ENCODE measurements at regions not wholly inside any gene's neighbourhood (a gene's known extent, or its start where the extent isn't known, plus 50 kb on each side); places are given as distances from the start of the nearest gene placed in this dataset.

- DNase-seq (ENCODE audit: low read depth), result no peak
- no peak overlapping the region for H3K4me3 ChIP-seq (ENCODE audit: low read length)
- no peak for TF ChIP-seq CTCF (IDR thresholded peaks at IDR 0.05; ENCODE audit: insufficient read depth, low read depth, low read length, missing control alignments)
Measured at GRCh38 chr13:63586467-63586866, 2170.8 kb upstream of the PCDH20 start.

GRCh38 chr13:63578796-63579195 is 2163.1 kb upstream of the PCDH20 start:
- DNase-seq (ENCODE audit: low read depth), result no peak
- H3K4me3 ChIP-seq (ENCODE audit: low read length), result no peak overlapping the region
- TF ChIP-seq CTCF (IDR thresholded peaks at IDR 0.05; ENCODE audit: insufficient read depth, low read depth, low read length, missing control alignments), result no peak

- no peak for DNase-seq (ENCODE audit: low read depth)
- TF ChIP-seq CTCF (IDR thresholded peaks at IDR 0.05; ENCODE audit: insufficient read depth, low read depth, low read length, missing control alignments), result no peak
- H3K4me3 ChIP-seq (ENCODE audit: low read length), result no peak overlapping the region
Measured at GRCh38 chr13:63567031-63567430, 2151.4 kb upstream of the PCDH20 start.

- no peak for TF ChIP-seq CTCF (IDR thresholded peaks at IDR 0.05; ENCODE audit: insufficient read depth, low read depth, low read length, missing control alignments)
- no peak for DNase-seq (ENCODE audit: low read depth)
- H3K4me3 ChIP-seq (ENCODE audit: low read length), result no peak overlapping the region
Measured at GRCh38 chr13:63554157-63554556, 2138.5 kb upstream of the PCDH20 start.

- H3K4me3 ChIP-seq (ENCODE audit: low read length), result no peak overlapping the region
- DNase-seq (ENCODE audit: low read depth), result peak; percentile 15
- TF ChIP-seq CTCF (IDR thresholded peaks at IDR 0.05; ENCODE audit: insufficient read depth, low read depth, low read length, missing control alignments), result no peak
Measured at GRCh38 chr13:63551731-63552130, 2136.1 kb upstream of the PCDH20 start.

- no peak overlapping the region for H3K4me3 ChIP-seq (ENCODE audit: low read length)
- DNase-seq (ENCODE audit: low read depth), result no peak
- no peak for TF ChIP-seq CTCF (IDR thresholded peaks at IDR 0.05; ENCODE audit: insufficient read depth, low read depth, low read length, missing control alignments)
Measured at GRCh38 chr13:63546524-63546923, 2130.9 kb upstream of the PCDH20 start.

GRCh38 chr13:63542770-63543169 is 2127.1 kb upstream of the PCDH20 start:
- no peak for DNase-seq (ENCODE audit: low read depth)
- TF ChIP-seq CTCF (IDR thresholded peaks at IDR 0.05; ENCODE audit: insufficient read depth, low read depth, low read length, missing control alignments), result no peak
- no peak overlapping the region for H3K4me3 ChIP-seq (ENCODE audit: low read length)

Data from epithelial cell of esophagus (primary cell).